ENCODE measurements at regions not wholly inside any gene's neighbourhood (a gene's known extent, or its start where the extent isn't known, plus 50 kb on each side); places are given as distances from the start of the nearest gene placed in this dataset.
"Not testable (repeated sequence)": the region's sequence is repeated elsewhere in the genome, so short reads cannot be mapped to it uniquely, and the experiment has no call there.

DNA sequence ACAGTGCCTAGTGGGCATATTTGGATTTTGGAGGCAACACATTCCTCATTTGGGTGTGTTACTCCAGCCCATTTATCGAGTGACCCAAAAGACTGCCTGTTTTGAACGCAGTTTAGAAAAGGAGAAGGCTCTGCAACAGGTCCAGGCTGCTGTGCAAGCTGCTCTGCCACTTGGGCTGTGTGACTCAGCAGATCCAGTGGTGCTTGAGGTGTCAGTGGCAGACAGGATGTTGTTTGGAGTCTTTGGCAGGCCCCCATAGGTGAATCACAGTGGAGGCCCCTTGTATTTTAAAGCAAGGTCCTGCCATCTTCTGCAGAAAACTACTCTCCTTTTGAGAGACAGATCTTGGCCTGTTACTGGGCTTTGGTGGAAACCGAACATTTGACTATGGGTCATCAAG is 104.0 kb downstream of the DNAJB9 start:
- not testable (repeated sequence) for TF ChIP-seq ESRRA (CRISPR knock-in tag; IDR thresholded peaks at IDR 0.05; ENCODE audit: low read depth); ZNF24 (IDR thresholded peaks at IDR 0.05)
